K562 (cell line): ENCODE measurements at regions not wholly inside any gene's neighbourhood (a gene's known extent, or its start where the extent isn't known, plus 50 kb on each side); places are given as distances from the start of the nearest gene placed in this dataset.

Source experiments
- ATAC-seq: fragments of 200-7000 bp; cut with Tn5 transposase; 3 replicates; pipeline ENCODE4 v1.9.1; 2020; ENCODE audit warnings: moderate library complexity
- BruUV-seq: library from RNA; stranded (reverse); fragments of 400-500 nt; replicated peaks from 2 replicates; lab custom pipeline; 2021; lab: Mats Ljungman, UMichigan
- CTCF ChIA-PET: fragments of 300-600 bp; formaldehyde crosslinking; extraction: SDS; loops from one replicate; lab custom pipeline; 2021; ENCODE audit warnings: low intra/inter-chr PET ratio; lab: Yijun Ruan, JAX
- POLR2A ChIA-PET: fragments of 300-600, 350-650 bp; sonication (Branson Sonifier 250); formaldehyde crosslinking; extraction: SDS; loops from one replicate; lab custom pipeline; 2021; ENCODE audit warnings: antibody characterized with exemption, inconsistent platforms; lab: Yijun Ruan, JAX
- DNase-seq, 4 experiments: peaks; one replicate each; pipeline versions ENCODE4 v3.0.0 to v3.0.0-alpha.2; 2011 to 2018; ENCODE audit warnings: low spot score in 3 of 4, mixed read lengths in 3 of 4; ENCODE audit errors: extremely low read depth in 1 of 4
- FAIRE-seq: peaks from 2 replicates; lab custom pipeline; 2011; peaks lifted over from hg19 to GRCh38; lab: Jason Lieb, UNC
- H2AFZ ChIP-seq: 2 replicates; pipeline ENCODE4 v1.6.0; 2011; ENCODE audit warnings: low read depth, low read length, control low read depth, inconsistent platforms
- H3K27ac ChIP-seq: fragments of 200-600 bp; 3 replicates; pipeline ENCODE4 v1.8.0; 2011; ENCODE audit warnings: low read depth, mild to moderate bottlenecking, control low read depth, inconsistent platforms, low read length, moderate library complexity, mixed read lengths; ENCODE audit errors: extremely low read depth
- H3K27me3 ChIP-seq, 2 experiments: fragments of 300-600 bp in 1 of 2; 2 replicates in 1 of 2; 3 replicates in 1 of 2; pipeline versions ENCODE4 v1.6.0 to v1.8.0; 2011; ENCODE audit warnings: inconsistent platforms in 2 of 2, low read length in 2 of 2, mild to moderate bottlenecking in 1 of 2, mixed read lengths in 1 of 2, moderate library complexity in 1 of 2; ENCODE audit not compliant: control insufficient read depth in 2 of 2, insufficient read depth in 2 of 2
- H3K36me3 ChIP-seq: fragments of 300-600 bp; 3 replicates; pipeline ENCODE4 v1.8.0; 2011; ENCODE audit warnings: mild to moderate bottlenecking, low read length, inconsistent platforms; ENCODE audit not compliant: control insufficient read depth, insufficient read depth
- H3K4me1 ChIP-seq, 2 experiments: fragments of 200-600 bp in 1 of 2; replicated peaks in 1 of 2; 2 replicates in 1 of 2; 3 replicates in 1 of 2; pipeline versions ENCODE4 v1.5.1 to v1.8.0; 2011; ENCODE audit warnings: inconsistent platforms in 2 of 2, low read length in 2 of 2, mild to moderate bottlenecking in 1 of 2, mixed read lengths in 1 of 2, moderate library complexity in 1 of 2; ENCODE audit not compliant: control insufficient read depth in 2 of 2, insufficient read depth in 2 of 2
- H3K4me2 ChIP-seq: 2 replicates; pipeline ENCODE4 v1.6.1; 2011; ENCODE audit warnings: low read length, control low read depth, inconsistent platforms, mixed read lengths; ENCODE audit not compliant: insufficient read depth
- H3K4me3 ChIP-seq: fragments of 200-600 bp; sonication (generic), shearing (Covaris generic); 2 replicates; pipeline ENCODE4 v1.5.1; 2016; ENCODE audit warnings: control low read depth, inconsistent platforms
- H3K79me2 ChIP-seq: fragments of 200-600 bp; 3 replicates; pipeline ENCODE4 v1.8.0; 2011; ENCODE audit warnings: low read length, inconsistent platforms; ENCODE audit not compliant: control insufficient read depth, insufficient read depth
- H3K9ac ChIP-seq, 2 experiments: 2 replicates each; pipeline versions ENCODE4 v1.6.0 to v1.6.1; 2011; ENCODE audit warnings: low read depth in 2 of 2, low read length in 2 of 2, control low read depth in 1 of 2, inconsistent platforms in 1 of 2, mild to moderate bottlenecking in 1 of 2, mixed read lengths in 1 of 2; ENCODE audit not compliant: insufficient read depth in 1 of 2
- H3K9me1 ChIP-seq: one replicate; pipeline ENCODE4 v1.6.0; 2011; ENCODE audit warnings: inconsistent platforms, mild to moderate bottlenecking, low read length, moderate library complexity; ENCODE audit not compliant: control insufficient read depth, insufficient read depth
- H3K9me3 ChIP-seq: replicated peaks from 2 replicates; pipeline ENCODE4 v1.5.1; 2011; ENCODE audit warnings: low read depth, low read length, inconsistent platforms; ENCODE audit not compliant: control insufficient read depth, insufficient read depth
- H4K20me1 ChIP-seq: replicated peaks from 2 replicates; pipeline ENCODE4 v1.6.1; 2011; ENCODE audit warnings: low read length, inconsistent platforms, mixed read lengths; ENCODE audit not compliant: control insufficient read depth, insufficient read depth
- HDAC8 ChIP-seq: fragments of 450-650 bp; IDR thresholded peaks from 2 replicates; pipeline ENCODE4 v1.6.1; 2016; ENCODE audit warnings: mild to moderate bottlenecking, missing genetic modification characterization, moderate library complexity, missing compliant biosample characterization
- KAT7 ChIP-seq: sonication (generic); formaldehyde crosslinking; IDR thresholded peaks from 2 replicates; pipeline ENCODE4 v1.8.0; 2022; ENCODE audit warnings: missing genetic modification reagents, mild to moderate bottlenecking, borderline replicate concordance
- KLF1 ChIP-seq: fragments of 450-650 bp; IDR thresholded peaks from 2 replicates; pipeline ENCODE4 v1.6.1; 2016; ENCODE audit warnings: missing genetic modification characterization, missing compliant biosample characterization
- MCM2 ChIP-seq: fragments of 450-650 bp; IDR thresholded peaks from 2 replicates; pipeline ENCODE4 v1.6.1; 2017; ENCODE audit warnings: low read depth, mild to moderate bottlenecking
- SMAD2 ChIP-seq: fragments of 150-350 bp; IDR thresholded peaks from 2 replicates; pipeline ENCODE4 v1.6.1; 2014; ENCODE audit warnings: low read depth, mild to moderate bottlenecking, low read length
- ZNF121 ChIP-seq: sonication (generic); formaldehyde crosslinking; conservative IDR thresholded peaks from 2 replicates; pipeline ENCODE4 v1.8.0; 2022; ENCODE audit warnings: missing genetic modification reagents
- ZNF184 ChIP-seq: sonication (generic); formaldehyde crosslinking; IDR thresholded peaks from 2 replicates; pipeline ENCODE4 v1.5.0; 2020; ENCODE audit warnings: missing genetic modification reagents
- ZNF347 ChIP-seq: fragments of 450-650 bp; formaldehyde crosslinking; IDR thresholded peaks from 2 replicates; pipeline ENCODE4 v1.4.0; 2020; ENCODE audit warnings: low read depth, mild to moderate bottlenecking, moderate library complexity
- WGBS: fragments of 100-300 bp; shearing (Covaris generic); methylation state at CpG from one replicate; pipeline ENCODE4 v1.1.6; 2016; ENCODE audit warnings: low coverage, mixed read lengths; ENCODE audit not compliant: insufficient coverage; ENCODE audit errors: missing lambda C conversion rate; 5-methylcytosine and 5-hydroxymethylcytosine counted together
- in situ Hi-C: fragments of 300-500 bp; cut with MboI; formaldehyde crosslinking; loops from 4 replicates; pipeline ENCODE4 v1.15.0; 2018; ENCODE audit warnings: inconsistent platforms, mixed read lengths
- intact Hi-C: fragments of 100-400 bp; cut with micrococcal nuclease; formaldehyde crosslinking; loops from 2 replicates; pipeline ENCODE4 v1.14.2; 2022
- TF ChIP-seq, protein P1 (sequence below): fragments of 450-650 bp; IDR thresholded peaks from 2 replicates; pipeline ENCODE4 v1.7.1; 2018; ENCODE audit warnings: mild to moderate bottlenecking, low read depth; ENCODE audit not compliant: partially characterized antibody
- TF ChIP-seq, protein P2 (sequence below): sonication (generic); formaldehyde crosslinking; IDR thresholded peaks from 2 replicates; pipeline ENCODE4 v1.9.0; 2022; ENCODE audit warnings: mild to moderate bottlenecking, missing genetic modification reagents
- TF ChIP-seq, protein P3 (sequence below): sonication (generic); formaldehyde crosslinking; IDR thresholded peaks from 2 replicates; pipeline ENCODE4 v1.8.0; 2022; ENCODE audit warnings: mild to moderate bottlenecking, missing genetic modification reagents

DNA sequence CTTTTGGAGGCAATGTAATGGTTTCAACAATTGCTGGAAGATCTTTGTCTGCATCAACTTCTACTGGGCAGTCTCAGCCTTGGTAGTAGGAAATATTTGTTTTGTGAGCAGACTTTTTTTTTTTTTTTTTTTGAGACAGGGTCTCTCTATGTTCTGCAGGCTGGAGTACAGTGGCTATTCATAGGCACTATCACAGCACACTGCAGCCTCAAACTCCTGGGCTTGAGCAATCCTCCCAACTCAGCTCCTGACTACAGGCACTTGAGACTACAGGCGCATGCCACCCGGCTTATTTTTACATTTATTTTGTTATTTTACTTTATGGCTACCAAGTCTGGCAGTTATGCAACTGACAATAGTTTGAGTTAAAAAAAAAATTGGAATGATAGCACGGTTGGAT is 187.3 kb downstream of the SNX18 start:
- Histone ChIP-seq H3K9ac (no peak overlapping the region), H3K36me3 (no peaks in the 10 kb centered on the region; the same call in 2 of the 3 replicates), H3K4me3 (no peak overlapping the region), H3K27ac (no peak overlapping the region), H3K9me1 (no peaks in the 10 kb centered on the region), H4K20me1 (no peaks in the 10 kb centered on the region), H3K4me2 (no peak overlapping the region), H3K79me2 (no peaks in the 10 kb centered on the region), H3K9me3 (no peaks in the 10 kb centered on the region), H3K27me3 (no peaks in the 10 kb centered on the region), H2AFZ (no peak overlapping the region), H3K4me1 (no peaks in the 10 kb centered on the region)
- ChIA-PET POLR2A (no interaction called here), CTCF (interaction anchor here (0.6 kb wide), 1 partner anchor 237 kb away, joined by 3 read pairs; no protein-coding TSS in a partner anchor)
- TF ChIP-seq KLF1 (tag): no peak
- TF ChIP-seq, protein P1, sequence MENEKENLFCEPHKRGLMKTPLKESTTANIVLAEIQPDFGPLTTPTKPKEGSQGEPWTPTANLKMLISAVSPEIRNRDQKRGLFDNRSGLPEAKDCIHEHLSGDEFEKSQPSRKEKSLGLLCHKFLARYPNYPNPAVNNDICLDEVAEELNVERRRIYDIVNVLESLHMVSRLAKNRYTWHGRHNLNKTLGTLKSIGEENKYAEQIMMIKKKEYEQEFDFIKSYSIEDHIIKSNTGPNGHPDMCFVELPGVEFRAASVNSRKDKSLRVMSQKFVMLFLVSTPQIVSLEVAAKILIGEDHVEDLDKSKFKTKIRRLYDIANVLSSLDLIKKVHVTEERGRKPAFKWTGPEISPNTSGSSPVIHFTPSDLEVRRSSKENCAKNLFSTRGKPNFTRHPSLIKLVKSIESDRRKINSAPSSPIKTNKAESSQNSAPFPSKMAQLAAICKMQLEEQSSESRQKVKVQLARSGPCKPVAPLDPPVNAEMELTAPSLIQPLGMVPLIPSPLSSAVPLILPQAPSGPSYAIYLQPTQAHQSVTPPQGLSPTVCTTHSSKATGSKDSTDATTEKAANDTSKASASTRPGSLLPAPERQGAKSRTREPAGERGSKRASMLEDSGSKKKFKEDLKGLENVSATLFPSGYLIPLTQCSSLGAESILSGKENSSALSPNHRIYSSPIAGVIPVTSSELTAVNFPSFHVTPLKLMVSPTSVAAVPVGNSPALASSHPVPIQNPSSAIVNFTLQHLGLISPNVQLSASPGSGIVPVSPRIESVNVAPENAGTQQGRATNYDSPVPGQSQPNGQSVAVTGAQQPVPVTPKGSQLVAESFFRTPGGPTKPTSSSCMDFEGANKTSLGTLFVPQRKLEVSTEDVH: no peak
- TF ChIP-seq ZNF184 (CRISPR knock-in tag): no peak
- TF ChIP-seq SMAD2: no peak
- no peak for TF ChIP-seq ZNF347 (CRISPR knock-in tag)
- TF ChIP-seq ZNF121: no peak
- no peak for TF ChIP-seq KAT7
- TF ChIP-seq, protein P2, sequence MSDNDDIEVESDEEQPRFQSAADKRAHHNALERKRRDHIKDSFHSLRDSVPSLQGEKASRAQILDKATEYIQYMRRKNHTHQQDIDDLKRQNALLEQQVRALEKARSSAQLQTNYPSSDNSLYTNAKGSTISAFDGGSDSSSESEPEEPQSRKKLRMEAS: no peak
- TF ChIP-seq, protein P3, sequence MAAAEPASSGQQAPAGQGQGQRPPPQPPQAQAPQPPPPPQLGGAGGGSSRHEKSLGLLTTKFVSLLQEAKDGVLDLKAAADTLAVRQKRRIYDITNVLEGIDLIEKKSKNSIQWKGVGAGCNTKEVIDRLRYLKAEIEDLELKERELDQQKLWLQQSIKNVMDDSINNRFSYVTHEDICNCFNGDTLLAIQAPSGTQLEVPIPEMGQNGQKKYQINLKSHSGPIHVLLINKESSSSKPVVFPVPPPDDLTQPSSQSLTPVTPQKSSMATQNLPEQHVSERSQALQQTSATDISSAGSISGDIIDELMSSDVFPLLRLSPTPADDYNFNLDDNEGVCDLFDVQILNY (CRISPR knock-in tag): no peak
- TF ChIP-seq HDAC8: no peak
- TF ChIP-seq MCM2: no peak
- WGBS: 82% methylated on average over 3 of the region's 3 CpGs
- DNase-seq (no peak), ATAC-seq (no peak), FAIRE-seq (no peak)
- in situ Hi-C loops: no loop called here
- intact Hi-C loops: no loop called here
- BruUV-seq: no TSS peak
